Calu3 (cell line): ENCODE measurements at regions not wholly inside any gene's neighbourhood (a gene's known extent, or its start where the extent isn't known, plus 50 kb on each side); places are given as distances from the start of the nearest gene placed in this dataset.

Experiments used
- BruUV-seq: library from RNA; stranded (reverse); fragments of 400-500 nt; replicated peaks from 2 replicates; lab custom pipeline; 2021; lab: Mats Ljungman, UMichigan
- CTCF ChIA-PET: fragments of 300-600 bp; sonication (Branson Sonifier 250); formaldehyde crosslinking; loops from one replicate; lab custom pipeline; 2022; ENCODE audit warnings: antibody characterized with exemption; lab: Charles Lee
- DNase-seq: peaks from one replicate; pipeline ENCODE4 v3.0.0; 2022
- H3K27ac Mint-ChIP-seq: one replicate; pipeline ENCODE4 v1.8.0; 2022; ENCODE audit warnings: mixed read lengths; ENCODE audit not compliant: unreplicated experiment
- H3K27me3 Mint-ChIP-seq: one replicate; pipeline ENCODE4 v1.8.0; 2022; ENCODE audit warnings: mixed read lengths; ENCODE audit not compliant: unreplicated experiment
- H3K36me3 Mint-ChIP-seq: one replicate; pipeline ENCODE4 v1.8.0; 2022; ENCODE audit warnings: mild to moderate bottlenecking, moderate library complexity, mixed read lengths; ENCODE audit not compliant: insufficient read depth, unreplicated experiment
- H3K4me1 Mint-ChIP-seq: one replicate; pipeline ENCODE4 v1.8.0; 2022; ENCODE audit warnings: mild to moderate bottlenecking, low read depth, mixed read lengths; ENCODE audit not compliant: unreplicated experiment
- H3K4me3 Mint-ChIP-seq: one replicate; pipeline ENCODE4 v1.8.0; 2022; ENCODE audit warnings: mild to moderate bottlenecking, low read depth, moderate library complexity, mixed read lengths; ENCODE audit not compliant: unreplicated experiment
- H3K9me3 Mint-ChIP-seq: one replicate; pipeline ENCODE4 v1.8.0; 2022; ENCODE audit warnings: low read depth, mixed read lengths; ENCODE audit not compliant: unreplicated experiment
- intact Hi-C: fragments of 100-400 bp; cut with micrococcal nuclease; formaldehyde crosslinking; loops from one replicate; pipeline ENCODE4 v1.10.0; 2022; ENCODE audit not compliant: unreplicated experiment
- TF ChIP-seq, protein P1 (sequence below): fragments of 200-600 bp; IDR thresholded peaks from one replicate; pipeline ENCODE4 v1.8.0; 2022; ENCODE audit warnings: antibody characterized with exemption; ENCODE audit not compliant: unreplicated experiment

GRCh38 chr9:135387976-135388375 is 91.6 kb upstream of the PPP1R26 start:
- CTCF ChIA-PET, result no interaction called here
- Mint-ChIP-seq H3K27ac (no peak overlapping the region), H3K4me3 (no peak overlapping the region), H3K4me1 (no peaks in the 10 kb centered on the region), H3K27me3 (peaks cover 58% of the 10 kb centered on the region), H3K9me3 (no peaks in the 10 kb centered on the region), H3K36me3 (no peaks in the 10 kb centered on the region)
- intact Hi-C loops, result no loop called here
- no peak for DNase-seq
- TF ChIP-seq, protein P1, sequence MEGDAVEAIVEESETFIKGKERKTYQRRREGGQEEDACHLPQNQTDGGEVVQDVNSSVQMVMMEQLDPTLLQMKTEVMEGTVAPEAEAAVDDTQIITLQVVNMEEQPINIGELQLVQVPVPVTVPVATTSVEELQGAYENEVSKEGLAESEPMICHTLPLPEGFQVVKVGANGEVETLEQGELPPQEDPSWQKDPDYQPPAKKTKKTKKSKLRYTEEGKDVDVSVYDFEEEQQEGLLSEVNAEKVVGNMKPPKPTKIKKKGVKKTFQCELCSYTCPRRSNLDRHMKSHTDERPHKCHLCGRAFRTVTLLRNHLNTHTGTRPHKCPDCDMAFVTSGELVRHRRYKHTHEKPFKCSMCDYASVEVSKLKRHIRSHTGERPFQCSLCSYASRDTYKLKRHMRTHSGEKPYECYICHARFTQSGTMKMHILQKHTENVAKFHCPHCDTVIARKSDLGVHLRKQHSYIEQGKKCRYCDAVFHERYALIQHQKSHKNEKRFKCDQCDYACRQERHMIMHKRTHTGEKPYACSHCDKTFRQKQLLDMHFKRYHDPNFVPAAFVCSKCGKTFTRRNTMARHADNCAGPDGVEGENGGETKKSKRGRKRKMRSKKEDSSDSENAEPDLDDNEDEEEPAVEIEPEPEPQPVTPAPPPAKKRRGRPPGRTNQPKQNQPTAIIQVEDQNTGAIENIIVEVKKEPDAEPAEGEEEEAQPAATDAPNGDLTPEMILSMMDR, result no peak
- BruUV-seq, result no TSS peak

DNA sequence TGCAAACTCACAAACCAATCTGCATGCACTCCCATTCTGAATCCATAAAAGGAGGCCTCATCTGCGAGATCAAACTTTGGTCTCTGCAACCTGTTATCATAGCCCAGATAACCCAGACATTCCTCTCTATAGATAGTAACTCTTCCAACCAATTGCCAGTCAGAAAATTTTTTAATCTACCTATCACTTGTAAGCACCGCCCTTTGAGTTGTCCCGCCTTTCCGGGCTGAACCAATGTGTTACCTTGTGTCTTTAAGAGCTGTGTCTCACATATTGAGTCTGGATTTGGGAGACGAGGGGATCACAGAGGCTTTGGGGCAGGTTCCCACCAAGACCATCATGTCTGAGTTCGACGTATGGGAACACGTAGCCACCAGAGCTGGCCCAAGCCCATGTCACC is 91.1 kb upstream of the PPP1R26 start:
- Mint-ChIP-seq H3K36me3 (no peaks in the 10 kb centered on the region), H3K4me1 (no peaks in the 10 kb centered on the region), H3K4me3 (no peak overlapping the region), H3K9me3 (no peaks in the 10 kb centered on the region), H3K27me3 (peaks cover 52% of the 10 kb centered on the region), H3K27ac (no peak overlapping the region)
- CTCF ChIA-PET, result interaction anchor here (0.6 kb wide), 1 partner anchor 313 kb away, joined by 9 read pairs; no protein-coding TSS in a partner anchor
- DNase-seq, result no peak
- intact Hi-C loops, result no loop called here
- TF ChIP-seq, protein P1, result no peak
- BruUV-seq, result no TSS peak

DNA sequence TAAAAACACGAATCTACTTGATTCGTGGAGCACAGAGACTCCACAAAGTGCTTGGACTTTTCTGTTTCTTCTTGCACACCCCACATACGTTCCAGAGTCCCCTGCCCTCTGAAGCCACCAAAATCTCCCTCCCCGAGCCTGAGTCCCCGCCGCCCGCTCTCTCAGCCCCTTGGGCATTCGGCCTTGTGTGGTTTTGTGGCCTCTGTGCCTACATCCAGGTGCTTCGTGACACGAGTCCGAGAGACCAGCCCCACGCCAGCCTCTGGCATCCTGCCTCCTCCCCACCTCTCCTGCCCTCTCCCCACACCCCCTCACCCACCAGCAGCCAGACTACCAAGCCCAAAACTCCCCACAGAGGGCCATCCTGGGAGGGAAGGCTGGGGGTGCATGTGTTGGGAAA is 87.8 kb upstream of the PPP1R26 start:
- peaks cover 48% of the 10 kb centered on the region for H3K27me3 Mint-ChIP-seq
- peaks cover 5% of the 10 kb centered on the region for H3K36me3 Mint-ChIP-seq
- no TSS peak for BruUV-seq
- no peak overlapping the region for H3K4me3 Mint-ChIP-seq
- CTCF ChIA-PET, result no interaction called here
- intact Hi-C loops, result no loop called here
- H3K4me1 Mint-ChIP-seq, result no peaks in the 10 kb centered on the region
- no peak for DNase-seq
- H3K9me3 Mint-ChIP-seq, result peaks cover 2% of the 10 kb centered on the region
- TF ChIP-seq, protein P1, result no peak
- no peak overlapping the region for H3K27ac Mint-ChIP-seq

DNA sequence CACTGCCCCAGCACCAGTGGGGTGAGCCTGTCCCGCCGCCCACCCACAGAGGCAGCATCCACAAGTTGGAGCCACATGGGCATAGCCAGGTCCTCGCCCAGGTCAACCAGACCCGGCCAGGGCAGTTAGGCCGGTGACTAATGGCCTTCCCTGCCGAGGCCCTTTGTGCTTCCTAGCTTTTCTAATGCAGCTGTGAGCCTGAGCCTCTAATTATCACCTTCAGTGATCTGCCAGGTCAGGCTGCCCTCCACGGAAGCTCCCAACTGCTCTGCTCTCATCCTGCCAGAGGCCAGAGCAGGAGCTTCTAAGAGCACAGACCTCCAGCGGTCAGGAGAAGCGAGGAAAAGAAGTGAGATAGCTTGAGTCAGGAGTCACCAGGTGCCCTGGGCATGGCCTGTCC is 87.1 kb upstream of the PPP1R26 start:
- H3K4me3 Mint-ChIP-seq, result no peak overlapping the region
- H3K27me3 Mint-ChIP-seq, result peaks cover 48% of the 10 kb centered on the region
- H3K4me1 Mint-ChIP-seq, result no peaks in the 10 kb centered on the region
- no TSS peak for BruUV-seq
- H3K27ac Mint-ChIP-seq, result no peak overlapping the region
- intact Hi-C loops, result no loop called here
- CTCF ChIA-PET, result no interaction called here
- DNase-seq, result no peak
- H3K36me3 Mint-ChIP-seq, result peaks cover 5% of the 10 kb centered on the region
- TF ChIP-seq, protein P1, result no peak
- peaks cover 2% of the 10 kb centered on the region for H3K9me3 Mint-ChIP-seq
